OCI-LY3 (cell line): ENCODE measurements at regions not wholly inside any gene's neighbourhood (a gene's known extent, or its start where the extent isn't known, plus 50 kb on each side); places are given as distances from the start of the nearest gene placed in this dataset.

Source experiments
- H2AFZ ChIP-seq: fragments of 200-600, 300-600 bp; shearing (Covaris generic); 2 replicates; pipeline ENCODE4 v1.6.0; 2014; ENCODE audit warnings: antibody characterized with exemption, low read depth, low read length
- H3K27ac ChIP-seq: fragments of 200-600, 300-600 bp; sonication (generic); 2 replicates; pipeline ENCODE4 v1.5.1; 2014; ENCODE audit warnings: mild to moderate bottlenecking, low read length, moderate library complexity, mixed read lengths
- H3K27me3 ChIP-seq: fragments of 200-600, 300-600 bp; sonication (generic); 2 replicates; pipeline ENCODE4 v1.6.1; 2014; ENCODE audit warnings: low read depth, low read length, mixed read lengths
- H3K36me3 ChIP-seq: fragments of 200-600, 300-600 bp; sonication (generic); replicated peaks from 2 replicates; pipeline ENCODE3; 2014; ENCODE audit warnings: low read depth, low read length, mixed read lengths
- H3K4me1 ChIP-seq: fragments of 300-600, 200-600 bp; sonication (generic); 2 replicates; pipeline ENCODE4 v1.6.1; 2014; ENCODE audit warnings: low read length, mixed read lengths
- H3K4me2 ChIP-seq: fragments of 200-600, 300-600 bp; sonication (generic); 2 replicates; pipeline ENCODE4 v1.6.1; 2014; ENCODE audit warnings: low read length, mixed read lengths
- H3K4me3 ChIP-seq: fragments of 300-600, 200-600 bp; sonication (generic); 2 replicates; pipeline ENCODE4 v1.5.1; 2014; ENCODE audit warnings: antibody characterized with exemption, mild to moderate bottlenecking, low read length, moderate library complexity
- H3K79me2 ChIP-seq: fragments of 300-600, 200-600 bp; shearing (Covaris generic); 2 replicates; pipeline ENCODE4 v1.6.1; 2014; ENCODE audit warnings: mild to moderate bottlenecking, low read length, mixed read lengths
- H3K9ac ChIP-seq: fragments of 300-600, 200-600 bp; shearing (Covaris generic); 2 replicates; pipeline ENCODE4 v1.6.0; 2014; ENCODE audit warnings: mild to moderate bottlenecking, low read length, moderate library complexity
- H3K9me3 ChIP-seq: fragments of 200-600, 300-600 bp; shearing (Covaris generic); 2 replicates; pipeline ENCODE4 v1.6.1; 2014; ENCODE audit warnings: low read length, mixed read lengths; ENCODE audit not compliant: insufficient read depth
- H4K20me1 ChIP-seq: fragments of 200-600, 300-600 bp; sonication (generic); 2 replicates; pipeline ENCODE4 v1.6.1; 2016; ENCODE audit warnings: low read length, mixed read lengths; ENCODE audit not compliant: insufficient read depth
- CTCF ChIP-seq: fragments of 200-600, 300-600 bp; sonication (generic); IDR thresholded peaks from 2 replicates; pipeline ENCODE4 v1.5.1; 2014; ENCODE audit warnings: antibody characterized with exemption, low read length, low read depth
- EZH2phosphoT487 ChIP-seq: fragments of 200-600 bp; shearing (Covaris generic); IDR thresholded peaks from 2 replicates; pipeline ENCODE4 v1.6.1; 2018; ENCODE audit warnings: antibody characterized with exemption, mixed run types, low read depth

GRCh38 chr2:38159597-38159996 lies 83.6 kb upstream of the CYP1B1 start:
- H3K4me2 ChIP-seq, result no peak overlapping the region
- peaks cover 19% of the 10 kb centered on the region for H3K27me3 ChIP-seq
- no peak overlapping the region for H3K9ac ChIP-seq
- H4K20me1 ChIP-seq, result no peaks in the 10 kb centered on the region
- no peak overlapping the region for H3K27ac ChIP-seq
- no peaks in the 10 kb centered on the region for H3K36me3 ChIP-seq
- TF ChIP-seq EZH2phosphoT487 (no peak), CTCF (no peak)
- no peak overlapping the region for H3K4me3 ChIP-seq
- no peak overlapping the region for H2AFZ ChIP-seq
- no peaks in the 10 kb centered on the region for H3K79me2 ChIP-seq
- no peaks in the 10 kb centered on the region for H3K9me3 ChIP-seq
- H3K4me1 ChIP-seq, result peaks cover 2% of the 10 kb centered on the region

GRCh38 chr2:38159191-38159590 lies 83.2 kb upstream of the CYP1B1 start:
- no peak overlapping the region for H3K27ac ChIP-seq
- H3K9ac ChIP-seq, result no peak overlapping the region
- H3K4me3 ChIP-seq, result no peak overlapping the region
- no peaks in the 10 kb centered on the region; the same call in 1 of the 2 replicates for H3K4me1 ChIP-seq
- no peak overlapping the region for H3K4me2 ChIP-seq
- no peaks in the 10 kb centered on the region for H3K36me3 ChIP-seq
- TF ChIP-seq EZH2phosphoT487 (no peak), CTCF (no peak)
- H4K20me1 ChIP-seq, result no peaks in the 10 kb centered on the region
- no peaks in the 10 kb centered on the region for H3K79me2 ChIP-seq
- no peak overlapping the region for H2AFZ ChIP-seq
- H3K27me3 ChIP-seq, result peaks cover 21% of the 10 kb centered on the region
- no peaks in the 10 kb centered on the region for H3K9me3 ChIP-seq

GRCh38 chr2:38158378-38159118 lies 82.6 kb upstream of the CYP1B1 start:
- Histone ChIP-seq H3K9ac (no peak overlapping the region), H2AFZ (no peak overlapping the region), H3K27ac (no peak overlapping the region), H3K4me2 (no peak overlapping the region), H3K9me3 (no peaks in the 10 kb centered on the region), H3K4me3 (no peak overlapping the region), H3K36me3 (no peaks in the 10 kb centered on the region), H3K4me1 (no peaks in the 10 kb centered on the region; the same call in 1 of the 2 replicates), H3K79me2 (no peaks in the 10 kb centered on the region), H4K20me1 (no peaks in the 10 kb centered on the region), H3K27me3 (peaks cover 23% of the 10 kb centered on the region)
- TF ChIP-seq CTCF, result no peak
- TF ChIP-seq EZH2phosphoT487, result no peak

- Histone ChIP-seq H3K4me1 (no peaks in the 10 kb centered on the region; the same call in 1 of the 2 replicates), H3K27me3 (peaks cover 19% of the 10 kb centered on the region; the same call in 1 of the 2 replicates), H3K9me3 (no peaks in the 10 kb centered on the region), H3K4me3 (no peak overlapping the region), H3K9ac (no peak overlapping the region), H3K36me3 (no peaks in the 10 kb centered on the region), H2AFZ (no peak overlapping the region), H3K79me2 (no peaks in the 10 kb centered on the region), H3K4me2 (no peak overlapping the region), H3K27ac (no peak overlapping the region), H4K20me1 (no peaks in the 10 kb centered on the region)
- no peak for TF ChIP-seq EZH2phosphoT487
These were observed 80.5 kb upstream of the CYP1B1 start for GRCh38 chr2:38156436-38156835.
